ENCODE measurements at regions not wholly inside any gene's neighbourhood (a gene's known extent, or its start where the extent isn't known, plus 50 kb on each side); places are given as distances from the start of the nearest gene placed in this dataset.

GRCh38 chr2:105541189-105542050, 142.6 kb upstream of the FHL2 start:
- Histone ChIP-seq H3K18ac (ENCODE audit: extremely low read depth, low read length) (no peak overlapping the region), H2BK20ac (ENCODE audit: low read length) (no peak overlapping the region), H3K4me2 (ENCODE audit: insufficient read depth in 1 of 2, low read depth in 2 of 2, low read length in 2 of 2) (no peak overlapping the region), H3K4me3 (ENCODE audit: extremely low read depth in 1 of 4, insufficient read depth in 2 of 4, low read depth in 3 of 4, low read length in 4 of 4) (no peak overlapping the region), H3K23me2 (ENCODE audit: low read depth, low read length) (no peaks in the 10 kb centered on the region), H2BK5ac (ENCODE audit: low read depth, low read length) (no peak overlapping the region), H3K9ac (replicated peaks in 1 of 4; ENCODE audit: extremely low read depth in 1 of 4, low read depth in 3 of 4, low read length in 3 of 4) (no peak overlapping the region), H4K8ac (ENCODE audit: extremely low read depth, insufficient read depth, low read length) (no peak overlapping the region), H3K23ac (ENCODE audit: insufficient read length) (no peak overlapping the region), H3K56ac (replicated peaks; ENCODE audit: insufficient read length, low read depth, low read length) (no peak overlapping the region), H2AFZ (ENCODE audit: low read length) (no peak overlapping the region), H2AK5ac (ENCODE audit: low read depth, low read length) (no peak overlapping the region), H2BK15ac (ENCODE audit: low read length) (no peak overlapping the region), H3K4ac (replicated peaks; ENCODE audit: insufficient read length, low read depth, low read length) (no peak overlapping the region), H4K5ac (ENCODE audit: insufficient read length, low read depth, low read length) (no peak overlapping the region), H3K36me3 (ENCODE audit: control insufficient read depth in 2 of 4, insufficient read depth in 4 of 4, low read length in 3 of 4) (no peaks in the 10 kb centered on the region), H3K79me2 (ENCODE audit: control insufficient read depth in 1 of 2, insufficient read depth in 2 of 2, low read length in 2 of 2) (no peaks in the 10 kb centered on the region), H3K4me1 (replicated peaks in 1 of 4; ENCODE audit: control insufficient read depth in 3 of 4, insufficient read depth in 4 of 4, low read length in 3 of 4) (no peaks in the 10 kb centered on the region; a peak in 1 of 7 replicates), H2BK120ac (replicated peaks; ENCODE audit: low read depth, low read length) (no peak overlapping the region), H2BK12ac (ENCODE audit: low read depth, low read length) (peak overlapping the region; percentile 41; the same call in 1 of the 2 replicates), H3K27me3 (replicated peaks in 1 of 4; ENCODE audit: control insufficient read depth in 3 of 4, extremely low read depth in 1 of 4, insufficient read depth in 3 of 4, low read length in 3 of 4) (no peaks in the 10 kb centered on the region), H4K91ac (replicated peaks; ENCODE audit: insufficient read length, low read length) (no peak overlapping the region), H3K79me1 (ENCODE audit: low read depth, low read length) (no peaks in the 10 kb centered on the region), H3K9me3 (ENCODE audit: insufficient read depth in 2 of 2, low read depth in 1 of 2, low read length in 1 of 2) (no peaks in the 10 kb centered on the region), H4K20me1 (replicated peaks in 1 of 2; ENCODE audit: control insufficient read depth in 1 of 2, insufficient read depth in 2 of 2, low read length in 2 of 2) (no peaks in the 10 kb centered on the region), H3K14ac (ENCODE audit: insufficient read length) (no peak overlapping the region), H3K27ac (ENCODE audit: low read depth, low read length) (no peak overlapping the region)
- TF ChIP-seq RNF2 (IDR thresholded peaks at IDR 0.05; ENCODE audit: borderline replicate concordance, low read depth, low read length, missing control alignments, poor library complexity, severe bottlenecking) (no peak), TAF7 (optimal IDR thresholded peaks at IDR 0.05; ENCODE audit: borderline replicate concordance, low read depth, low read length) (no peak), SAP30 (IDR thresholded peaks at IDR 0.05; ENCODE audit: insufficient read depth, insufficient replicate concordance, low read length) (no peak), POLR2AphosphoS5 (IDR thresholded peaks at IDR 0.05; ENCODE audit: low read depth, low read length) (no peak), RXRA (IDR thresholded peaks at IDR 0.05; ENCODE audit: insufficient read depth, low read depth, low read length) (no peak), SP1 (IDR thresholded peaks at IDR 0.05; ENCODE audit: low read depth, low read length) (no peak), GTF2F1 (IDR thresholded peaks at IDR 0.05; ENCODE audit: borderline replicate concordance, low read depth, low read length) (no peak), SIX5 (IDR thresholded peaks at IDR 0.05; ENCODE audit: low read depth, low read length) (no peak), BACH1 (IDR thresholded peaks at IDR 0.05; ENCODE audit: low read length) (no peak), MAX (IDR thresholded peaks at IDR 0.05) (no peak)
- DNase-seq (ENCODE audit: low read depth in 1 of 2, low spot score in 2 of 2) (peak in 1 of 2 experiments; percentile 22), FAIRE-seq (no peak)
- ChIA-PET CTCF (ENCODE audit: partially characterized antibody) (interaction anchor here (0.6 kb wide), 1 partner anchor 14 kb away, joined by 3 read pairs; no protein-coding TSS in a partner anchor), POLR2A (ENCODE audit: partially characterized antibody) (no interaction called here)
- WGBS, 2 experiments (ENCODE audit: extremely low coverage in 1 of 2, insufficient coverage in 1 of 2, insufficient read length in 1 of 2, insufficient replicate concordance in 2 of 2, low coverage in 1 of 2, low lambda C conversion rate in 2 of 2, missing lambda C conversion rate in 1 of 2): 91% methylated on average over 13 of the region's 13 CpGs; no CpG with 5 or more reads in 1 of the 2 experiments
